ENCODE measurements at regions not wholly inside any gene's neighbourhood (a gene's known extent, or its start where the extent isn't known, plus 50 kb on each side); places are given as distances from the start of the nearest gene placed in this dataset.

- H3K4me1 Mint-ChIP-seq = peaks cover 8% of the 10 kb centered on the region
- Histone ChIP-seq H3F3A (replicated peaks; ENCODE audit: low read depth) (no peaks in the 10 kb centered on the region), H3K79me2 (replicated peaks; ENCODE audit: insufficient read depth) (no peaks in the 10 kb centered on the region), H3K27me3 (ENCODE audit: insufficient read depth) (no peaks in the 10 kb centered on the region), H2AFZ (no peak overlapping the region), H3K4me2 (no peak overlapping the region), H4K20me1 (replicated peaks; ENCODE audit: insufficient read depth) (no peaks in the 10 kb centered on the region), H3K4me1 (ENCODE audit: insufficient read depth) (no peaks in the 10 kb centered on the region), H3K36me3 (ENCODE audit: insufficient read depth) (no peaks in the 10 kb centered on the region), H3K9me2 (ENCODE audit: insufficient read depth) (no peaks in the 10 kb centered on the region), H3K27ac (ENCODE audit: low read depth) (no peak overlapping the region), H3K4me3 (no peak overlapping the region)
- H3K36me3 Mint-ChIP-seq (ENCODE audit: low read depth) = no peaks in the 10 kb centered on the region
- TF ChIP-seq ZNF462 (CRISPR knock-in tag; IDR thresholded peaks at IDR 0.05) (no peak), STAT1 (IDR thresholded peaks at IDR 0.05; ENCODE audit: unreplicated experiment) (no peak), EZH2 (IDR thresholded peaks at IDR 0.05; ENCODE audit: low read depth, unreplicated experiment) (no peak), CTCF (conservative IDR thresholded peaks at IDR 0.05; ENCODE audit: low read depth in 2 of 2) (no peak), ZNF114 (CRISPR knock-in tag; IDR thresholded peaks at IDR 0.05) (no peak), ZNF331 (CRISPR knock-in tag; IDR thresholded peaks at IDR 0.05; ENCODE audit: low read depth) (no peak), NANOG (IDR thresholded peaks at IDR 0.05; ENCODE audit: borderline replicate concordance) (no peak), REST (IDR thresholded peaks at IDR 0.05; ENCODE audit: unreplicated experiment) (no peak), EZH2phosphoT487 (IDR thresholded peaks at IDR 0.05; ENCODE audit: unreplicated experiment) (no peak), CREB1 (CRISPR knock-in tag; IDR thresholded peaks at IDR 0.05; ENCODE audit: low read depth) (no peak), POLR2AphosphoS5 (IDR thresholded peaks at IDR 0.05; ENCODE audit: low read depth) (no peak), ETS1 (IDR thresholded peaks at IDR 0.05) (no peak), JUNB (IDR thresholded peaks at IDR 0.05; ENCODE audit: unreplicated experiment) (no peak)
- no peaks in the 10 kb centered on the region for H3K9me3 Mint-ChIP-seq
- no peak for DNase-seq (ENCODE audit: low spot score)
- H3K4me3 Mint-ChIP-seq = no peak overlapping the region
- ATAC-seq = no peak
- no peak overlapping the region for H3K27ac Mint-ChIP-seq
- H3K27me3 Mint-ChIP-seq (ENCODE audit: insufficient read depth, low read depth, poor library complexity) = no peaks in the 10 kb centered on the region
Measured at GRCh38 chr7:46357290-46357689, 436.2 kb upstream of the IGFBP3 start.
